NCI-H510A (cell line): ENCODE measurements at regions not wholly inside any gene's neighbourhood (a gene's known extent, or its start where the extent isn't known, plus 50 kb on each side); places are given as distances from the start of the nearest gene placed in this dataset.

Experiments used
- DNase-seq: peaks from one replicate; lab custom pipeline; 2025; lab: John Stamatoyannopoulos, UW

DNA sequence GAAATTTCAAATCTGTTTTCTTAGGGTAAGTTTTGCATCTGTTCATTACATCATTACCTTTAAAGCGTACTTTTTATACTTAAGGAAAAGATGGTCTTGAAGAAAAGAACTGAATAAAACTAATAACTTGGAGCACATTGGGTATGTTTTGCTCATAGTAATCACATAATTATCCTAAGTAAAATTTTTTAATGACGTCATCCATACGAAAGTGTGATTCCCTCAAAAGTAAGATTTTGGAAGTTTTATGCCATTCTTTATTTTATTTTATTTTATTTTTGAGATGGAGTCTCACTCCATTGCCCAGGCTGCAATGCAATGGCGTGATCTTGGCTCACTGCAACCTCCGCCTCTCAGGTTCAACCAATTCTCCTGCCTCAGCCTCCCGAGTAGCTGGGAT is 1516.6 kb upstream of the TENM3 start:
- no peak for DNase-seq

- DNase-seq = no peak
These were observed 1515.7 kb upstream of the TENM3 start for GRCh38 chr4:180727478-180727877.

DNA sequence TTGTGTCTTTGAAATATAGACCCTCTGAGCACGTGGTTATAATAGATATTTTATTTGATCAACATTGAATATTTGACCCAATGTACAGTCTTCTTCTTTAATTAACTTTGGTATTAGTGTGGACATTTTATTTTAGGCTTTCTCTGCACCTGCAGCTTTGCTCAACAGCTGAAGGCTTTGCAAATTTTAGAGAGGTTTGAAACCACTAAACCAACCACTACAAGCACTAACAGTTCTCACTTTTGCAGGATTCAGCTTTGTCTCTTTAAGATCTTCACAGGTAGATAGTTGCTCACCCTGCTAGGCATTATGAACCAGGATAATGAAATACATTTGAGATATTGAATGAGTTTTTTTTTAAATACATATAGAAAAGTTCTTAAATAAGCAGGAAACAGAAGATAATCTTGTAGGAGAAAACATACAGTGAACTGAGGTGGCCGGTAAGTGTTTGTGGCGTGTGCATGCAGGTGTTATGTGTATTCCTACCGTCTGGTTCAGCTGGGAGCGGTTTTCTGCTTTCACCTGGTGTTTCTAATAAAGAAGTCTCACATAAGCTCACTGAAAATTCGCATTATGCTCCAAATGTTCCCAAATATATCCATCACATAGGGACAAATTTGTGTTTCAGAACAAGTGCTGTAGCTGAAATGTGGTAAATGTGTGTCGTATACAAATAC is 1508.3 kb upstream of the TENM3 start:
- no peak for DNase-seq

DNA sequence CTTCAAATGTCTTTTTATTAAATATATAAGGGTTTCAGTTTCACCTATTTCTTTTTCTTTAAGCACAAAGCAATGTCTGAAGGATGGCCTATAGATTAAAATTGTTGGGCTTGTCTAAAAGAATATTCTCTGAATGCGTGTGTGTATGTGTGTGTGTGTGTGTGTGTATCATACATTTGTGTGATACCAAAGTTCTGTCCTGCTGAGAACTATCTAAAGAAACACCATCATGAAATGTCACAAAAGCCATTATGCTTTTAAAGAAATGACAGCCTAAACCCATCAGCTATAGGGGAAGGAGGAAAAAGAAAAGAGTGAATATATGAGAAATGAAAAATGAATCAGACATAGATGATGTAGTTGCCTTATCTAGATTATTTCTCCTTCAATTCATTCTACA is 1501.5 kb upstream of the TENM3 start:
- no peak for DNase-seq

DNA sequence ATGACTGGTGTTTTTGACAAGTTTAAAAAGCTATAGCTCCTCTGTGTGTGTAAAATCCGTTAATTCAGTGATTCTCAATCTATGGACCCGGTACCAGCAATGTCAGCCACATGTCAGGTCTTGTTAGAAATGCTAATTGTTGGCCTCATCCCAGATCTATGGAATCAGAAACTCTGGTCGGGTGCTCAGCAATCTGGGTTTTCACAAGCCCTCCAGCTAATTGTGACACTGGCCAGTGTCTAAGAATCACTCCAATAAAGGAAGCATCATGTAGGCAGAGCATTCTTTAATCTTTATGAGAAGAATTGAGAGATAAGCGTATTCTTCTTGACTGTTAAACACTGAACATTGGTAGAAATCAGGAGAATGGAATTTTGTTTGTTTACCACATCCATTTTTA is 1498.2 kb upstream of the TENM3 start:
- DNase-seq = no peak

GRCh38 chr4:180751009-180751408 is 1492.2 kb upstream of the TENM3 start:
- no peak for DNase-seq

DNA sequence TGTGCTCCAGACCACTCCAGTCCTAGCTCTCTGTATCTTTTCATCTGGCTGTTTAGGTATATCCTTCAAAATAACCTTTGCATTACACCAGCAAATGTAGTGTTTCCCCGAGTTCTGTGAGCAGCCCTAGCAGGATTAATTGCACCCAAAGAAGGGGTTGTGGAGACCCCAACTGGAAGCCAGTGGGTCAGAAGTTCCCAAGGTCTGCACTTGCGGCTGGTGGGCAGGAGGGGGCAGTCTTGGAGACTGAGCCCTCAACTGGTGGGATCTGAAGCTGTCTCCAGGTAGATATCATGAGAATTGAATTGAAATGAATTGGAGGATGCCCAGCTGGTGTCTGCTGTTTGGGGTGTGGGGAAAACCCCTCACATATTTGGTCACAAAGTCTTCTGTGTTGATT is 1485.3 kb upstream of the TENM3 start:
- DNase-seq = no peak

GRCh38 chr4:180766045-180766444 is 1477.2 kb upstream of the TENM3 start:
- DNase-seq = no peak

GRCh38 chr4:180766944-180767729 is 1476.1 kb upstream of the TENM3 start:
- DNase-seq = peak; percentile 40

- DNase-seq = no peak
These were observed 1474.6 kb upstream of the TENM3 start for GRCh38 chr4:180768610-180769009.

DNA sequence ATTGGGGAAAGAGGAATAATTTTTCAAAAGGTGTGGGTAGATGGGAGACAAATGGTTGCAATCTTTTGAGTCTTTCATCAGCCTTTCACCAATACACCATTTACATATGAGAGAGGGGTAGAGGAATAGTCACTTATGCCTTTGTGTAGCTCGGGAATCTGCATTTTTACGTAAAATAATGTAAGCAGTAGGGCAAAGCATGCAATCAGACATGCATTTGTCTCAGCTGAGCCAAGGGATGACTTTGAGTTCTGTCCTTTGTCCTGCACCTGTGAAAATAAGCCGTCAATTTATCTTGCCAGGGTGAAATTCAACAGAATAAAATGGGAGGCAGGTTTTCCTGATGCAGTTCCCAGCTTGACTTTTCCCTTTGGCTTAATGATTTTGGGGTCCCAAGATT is 1473.4 kb upstream of the TENM3 start:
- DNase-seq = no peak

GRCh38 chr4:180770265-180770664 is 1472.9 kb upstream of the TENM3 start:
- no peak for DNase-seq

GRCh38 chr4:180784940-180785339 is 1458.3 kb upstream of the TENM3 start:
- DNase-seq = no peak

GRCh38 chr4:180788729-180789128 is 1454.5 kb upstream of the TENM3 start:
- no peak for DNase-seq

GRCh38 chr4:180789929-180790328 is 1453.3 kb upstream of the TENM3 start:
- no peak for DNase-seq

- no peak for DNase-seq
These were observed 1452.7 kb upstream of the TENM3 start for GRCh38 chr4:180790471-180790870.

GRCh38 chr4:180792541-180792940 is 1450.7 kb upstream of the TENM3 start:
- no peak for DNase-seq

- DNase-seq = no peak
These were observed 1448.9 kb upstream of the TENM3 start for GRCh38 chr4:180794333-180794732.

- no peak for DNase-seq
These were observed 1445.1 kb upstream of the TENM3 start for GRCh38 chr4:180798036-180798577.

- DNase-seq = no peak
These were observed 1443.4 kb upstream of the TENM3 start for GRCh38 chr4:180799798-180800197.

DNA sequence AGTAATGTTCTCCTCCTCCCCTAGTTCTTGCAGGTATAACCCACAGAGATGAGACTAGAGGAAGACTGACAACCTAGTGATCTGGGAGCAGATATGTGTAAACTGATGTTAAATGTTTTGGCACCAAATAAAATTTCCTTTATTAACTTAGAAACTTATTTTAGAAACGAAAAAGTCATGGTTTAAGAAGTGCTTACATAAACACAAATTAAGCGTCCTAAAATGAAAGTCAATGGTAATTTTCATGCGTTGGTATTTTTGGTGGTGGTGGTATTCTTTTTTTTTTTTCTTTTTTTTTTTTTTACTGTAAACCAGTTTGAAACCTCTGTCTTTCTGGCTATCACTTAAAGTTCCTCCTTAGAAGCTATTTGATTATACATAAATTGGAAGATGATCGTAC is 1438.1 kb upstream of the TENM3 start:
- DNase-seq = no peak

DNA sequence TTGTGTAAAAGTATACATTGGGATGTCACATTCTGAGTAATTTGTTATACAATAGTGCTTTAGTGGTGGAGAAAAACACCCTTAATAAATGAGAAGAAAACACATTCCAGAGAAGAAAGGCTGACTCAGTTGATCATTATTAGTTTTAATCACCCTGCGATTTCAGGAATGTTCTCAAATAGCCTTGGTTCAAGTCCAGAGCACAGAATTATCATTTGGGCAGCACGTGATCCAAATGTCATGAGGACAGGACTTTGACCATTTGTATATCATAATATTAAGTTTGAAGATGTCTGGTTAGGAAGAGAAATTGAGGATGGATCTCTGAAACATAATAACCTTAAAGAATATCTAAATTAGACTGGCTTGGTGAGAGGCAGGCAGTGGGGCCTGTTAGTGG is 1434.3 kb upstream of the TENM3 start:
- DNase-seq = no peak

GRCh38 chr4:180809439-180809838 is 1433.8 kb upstream of the TENM3 start:
- no peak for DNase-seq
